Right lung (tissue), 2 donors: ENCODE measurements at regions not wholly inside any gene's neighbourhood (a gene's known extent, or its start where the extent isn't known, plus 50 kb on each side); places are given as distances from the start of the nearest gene placed in this dataset.
"Not testable (repeated sequence)": the region's sequence is repeated elsewhere in the genome, so short reads cannot be mapped to it uniquely, and the experiment has no call there.

Source experiments
- DNase-seq, 2 donors: peaks; one replicate each; pipeline ENCODE4 v3.0.0-alpha.2; 2013

DNA sequence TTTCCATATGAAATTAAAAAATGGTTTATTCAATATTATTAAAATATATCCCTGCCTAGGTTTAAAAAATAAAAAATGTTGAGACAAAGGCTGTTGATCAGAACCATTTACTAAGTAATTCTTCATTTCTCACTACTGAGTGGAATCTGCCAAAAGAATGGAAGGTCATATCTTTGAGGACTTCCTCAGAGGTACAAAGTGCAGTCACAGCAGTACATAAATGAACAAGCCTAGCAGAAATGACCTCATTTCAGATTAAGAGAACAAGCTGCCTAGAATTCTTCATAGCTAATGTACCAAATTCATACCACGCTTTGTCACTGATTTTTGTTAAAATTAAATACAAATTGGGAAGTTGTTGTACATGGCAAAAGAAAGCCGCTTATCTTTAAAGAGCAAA, 318.9 kb upstream of the TFPI start:
- DNase-seq, result no peak

DNA sequence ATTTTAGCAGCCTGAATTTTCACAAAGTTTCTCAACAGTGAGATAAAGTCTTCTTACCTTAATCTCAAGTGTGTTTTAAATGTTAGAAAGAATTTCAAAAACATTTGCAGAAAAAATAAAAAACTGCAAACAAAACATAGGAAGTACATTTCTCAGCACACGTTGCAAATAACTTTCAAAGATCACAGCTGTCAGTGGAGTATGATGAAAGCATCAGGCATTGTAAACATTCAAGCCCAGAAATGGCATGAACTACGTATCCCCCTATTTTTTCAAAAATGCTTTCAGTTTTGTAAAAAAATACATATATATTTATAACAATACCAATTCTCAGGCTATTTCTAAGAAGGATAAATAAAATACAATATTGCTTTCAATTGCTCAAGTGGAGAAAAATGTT, 320.6 kb upstream of the TFPI start:
- DNase-seq, result no peak

DNA sequence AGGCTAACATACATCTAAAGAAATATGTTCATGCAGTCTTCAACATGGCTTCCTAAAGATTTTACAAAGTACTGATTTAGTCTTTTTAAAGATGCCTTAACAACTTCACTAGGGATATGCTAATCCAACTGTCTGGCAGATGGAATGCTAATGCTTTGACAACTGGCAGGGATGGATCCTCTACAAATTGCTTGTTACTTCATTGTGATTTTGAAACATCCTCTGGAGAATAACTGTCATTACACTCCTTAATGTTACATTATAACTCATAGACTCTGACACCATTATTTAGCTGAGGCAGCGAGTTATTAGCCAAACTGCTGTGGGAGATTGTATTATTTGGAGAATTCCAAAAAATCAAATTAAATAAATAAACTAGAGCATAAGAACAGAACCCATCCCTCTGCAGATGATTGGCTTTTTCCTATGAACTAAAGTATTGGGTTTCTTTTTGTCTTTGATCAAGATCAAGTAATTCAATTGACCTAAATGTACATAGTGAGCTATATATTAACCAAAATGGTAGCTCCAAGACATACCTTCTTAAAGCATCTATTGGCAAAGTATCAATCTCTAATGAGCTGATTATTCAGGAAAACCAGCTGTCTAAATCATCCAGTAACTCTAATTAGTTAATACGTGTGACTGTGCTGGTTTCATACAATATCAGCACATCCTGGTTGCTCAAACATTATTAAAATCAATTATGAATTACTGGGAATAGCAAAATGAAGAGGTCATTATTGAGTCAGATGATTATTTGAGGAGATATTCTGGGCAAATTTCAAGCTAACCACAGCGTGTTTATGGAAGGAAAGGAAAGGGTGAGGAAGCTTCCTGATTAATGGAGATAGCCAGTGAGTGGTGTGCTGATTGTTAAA, 321.3 kb upstream of the TFPI start:
- peak; percentile 70 to 80 for DNase-seq

DNA sequence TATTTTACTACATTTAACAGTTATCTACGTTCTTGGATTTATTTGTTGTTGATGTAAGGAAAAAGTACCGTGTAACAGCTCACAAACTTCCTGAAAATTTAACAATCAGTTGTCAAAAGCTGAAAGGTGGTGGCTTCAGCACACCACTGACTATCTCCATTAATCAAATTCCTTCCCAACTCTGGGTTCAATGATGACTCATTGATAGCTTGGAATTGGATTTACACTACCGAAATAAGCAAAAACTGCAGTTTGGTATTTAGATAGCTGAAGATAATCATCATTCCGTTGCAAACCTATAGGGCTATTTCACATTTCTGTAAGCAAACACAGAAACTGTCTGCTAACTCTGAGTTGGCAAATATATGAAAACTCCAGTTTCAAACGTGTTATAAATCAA, 322.3 kb upstream of the TFPI start:
- no peak for DNase-seq

DNA sequence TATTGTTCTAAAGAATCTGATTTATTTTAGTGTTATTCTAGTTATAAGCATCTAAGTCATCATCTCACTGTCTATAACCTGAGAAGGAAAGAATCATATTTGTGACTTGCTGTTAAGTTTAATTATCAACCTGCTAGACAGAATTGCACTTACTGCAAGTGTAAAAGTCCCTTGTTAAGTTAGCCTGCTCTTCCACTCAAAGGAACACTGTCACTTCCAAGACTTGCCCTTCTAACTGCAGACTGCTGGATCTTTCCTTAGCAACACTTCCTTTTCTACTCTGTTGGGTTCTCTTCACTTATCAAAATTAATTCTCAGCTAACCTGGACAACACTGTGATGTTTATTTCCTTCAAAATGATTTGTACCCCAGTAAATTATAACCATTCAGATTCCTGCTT, 323.2 kb upstream of the TFPI start:
- DNase-seq, result no peak

DNA sequence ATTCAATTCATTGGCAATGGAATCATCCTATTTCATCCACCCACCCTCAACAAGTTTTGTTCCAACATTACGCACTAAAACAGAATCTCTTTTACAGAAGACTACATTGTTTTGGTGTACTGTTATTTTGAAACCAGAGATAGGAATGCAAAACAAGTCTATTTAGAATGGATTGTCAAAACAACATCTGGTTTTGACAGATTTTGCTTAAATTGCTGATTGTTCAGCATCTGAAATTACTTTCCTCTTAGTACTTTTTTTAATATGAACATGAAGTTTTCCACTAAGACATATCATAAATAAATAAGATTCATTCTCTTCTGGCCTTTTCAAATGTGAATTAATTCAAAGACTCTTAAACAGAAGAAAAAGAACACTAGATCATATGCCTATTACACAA, 323.9 kb upstream of the TFPI start:
- no peak for DNase-seq

DNA sequence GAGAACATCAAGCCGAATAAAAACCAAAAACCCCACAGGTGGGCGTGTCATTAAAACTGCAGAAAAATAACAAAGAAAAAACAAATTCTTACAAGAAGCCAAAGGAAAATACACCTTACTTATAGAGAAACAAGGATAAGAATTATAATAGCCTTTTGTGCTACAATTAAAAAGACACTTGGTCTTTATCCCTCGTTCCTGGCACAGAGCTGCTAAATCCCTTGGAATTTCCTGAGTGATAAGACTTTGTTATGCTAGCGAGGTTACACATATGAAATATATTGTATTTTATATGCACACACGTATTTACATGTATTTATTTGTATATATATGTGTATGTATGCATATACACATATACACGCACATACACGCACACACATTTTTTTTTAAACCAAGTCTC, 325.3 kb upstream of the TFPI start:
- no peak for DNase-seq

DNA sequence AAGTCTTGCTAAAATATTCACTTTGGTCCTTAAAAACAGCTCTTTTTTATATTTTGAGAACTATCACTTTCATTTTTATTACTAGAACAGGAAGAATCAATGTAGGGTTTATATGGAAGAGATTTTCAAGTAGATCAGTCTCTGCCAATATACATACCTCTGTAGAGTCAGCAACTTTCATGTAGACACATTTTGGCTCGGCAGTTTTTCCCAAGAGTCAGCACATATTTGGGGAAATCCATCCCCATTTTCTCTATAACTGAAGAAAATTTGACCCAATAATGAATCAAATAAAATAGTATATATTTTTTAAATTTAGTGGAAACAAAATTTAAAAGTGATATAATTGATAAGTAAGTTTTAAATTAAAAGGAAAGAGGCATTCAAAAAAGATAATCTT, 329.8 kb upstream of the TFPI start:
- no peak for DNase-seq

DNA sequence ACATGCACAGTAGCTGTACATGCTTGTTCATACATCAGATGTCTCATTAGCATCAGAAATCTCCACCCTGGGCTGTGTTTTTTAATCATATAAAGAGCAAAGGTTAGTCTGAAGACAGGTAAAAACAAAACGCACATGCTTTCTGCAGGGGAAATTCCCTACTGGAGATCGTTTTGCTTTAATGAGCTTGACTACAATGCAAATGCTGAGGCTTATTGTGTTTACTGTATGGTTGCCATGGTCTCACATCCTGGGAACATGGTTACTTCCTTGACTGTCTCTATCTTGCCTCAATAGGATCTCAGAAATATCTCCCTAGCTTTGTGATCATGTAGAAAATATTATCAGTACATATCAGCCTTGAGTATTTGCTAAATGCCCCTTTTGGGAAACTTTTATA, 336.5 kb upstream of the TFPI start:
- no peak for DNase-seq

DNA sequence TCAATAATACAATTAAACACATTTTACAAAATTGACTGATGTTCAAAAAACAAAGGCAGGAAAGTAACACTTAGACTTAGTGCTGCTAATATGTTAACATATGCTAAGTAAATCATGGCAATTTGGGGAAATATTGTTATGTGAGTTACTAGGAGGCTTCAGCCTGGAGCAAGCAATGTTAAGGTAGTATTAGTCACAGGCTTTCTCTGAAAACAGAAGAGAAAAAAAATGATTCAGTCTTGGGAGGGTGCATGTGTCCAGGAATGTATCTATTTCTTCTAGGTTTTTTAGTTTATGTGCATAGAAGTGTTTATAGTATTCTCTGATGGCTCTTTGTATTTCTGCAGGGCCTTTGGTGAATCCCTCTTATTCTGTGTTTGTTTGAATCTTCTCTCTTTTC, 345.8 kb upstream of the TFPI start:
- no peak for DNase-seq

DNA sequence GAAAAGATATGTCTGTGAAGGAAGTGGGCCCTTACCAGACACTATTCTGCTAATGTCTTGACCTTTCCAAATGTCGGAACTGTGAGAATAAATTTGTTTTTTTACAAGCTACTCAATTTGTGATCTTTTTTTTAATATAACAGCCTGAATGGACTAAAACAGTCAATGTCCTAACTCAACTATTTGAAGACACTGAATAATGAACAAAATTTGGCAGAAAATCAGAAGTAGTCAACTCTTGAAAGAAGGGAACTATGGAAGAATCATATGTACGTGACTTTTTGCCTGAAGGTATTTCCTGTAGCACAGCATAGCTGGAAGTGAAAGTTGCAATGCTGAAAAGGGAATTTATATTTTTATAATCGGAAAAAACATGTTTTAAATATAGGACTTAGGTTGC, 351.8 kb upstream of the TFPI start:
- no peak for DNase-seq

DNA sequence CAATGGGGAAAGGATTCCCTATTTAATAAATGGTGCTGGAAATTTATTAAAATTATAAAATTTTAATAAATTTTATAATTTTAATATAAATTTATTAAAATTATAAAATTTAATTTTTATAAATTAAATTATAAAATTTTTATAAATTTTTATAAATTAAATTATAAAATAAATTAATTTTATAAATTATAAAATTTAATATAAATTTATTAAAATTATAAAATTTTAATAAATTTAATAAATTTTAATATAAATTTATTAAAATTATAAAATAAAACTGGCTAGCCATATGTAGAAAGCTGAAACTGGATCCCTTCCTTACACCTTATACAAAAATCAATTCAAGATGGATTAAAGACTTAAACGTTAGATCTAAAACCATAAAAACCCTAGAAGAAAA, 356.7 kb upstream of the TFPI start:
- not testable (repeated sequence) for DNase-seq

DNA sequence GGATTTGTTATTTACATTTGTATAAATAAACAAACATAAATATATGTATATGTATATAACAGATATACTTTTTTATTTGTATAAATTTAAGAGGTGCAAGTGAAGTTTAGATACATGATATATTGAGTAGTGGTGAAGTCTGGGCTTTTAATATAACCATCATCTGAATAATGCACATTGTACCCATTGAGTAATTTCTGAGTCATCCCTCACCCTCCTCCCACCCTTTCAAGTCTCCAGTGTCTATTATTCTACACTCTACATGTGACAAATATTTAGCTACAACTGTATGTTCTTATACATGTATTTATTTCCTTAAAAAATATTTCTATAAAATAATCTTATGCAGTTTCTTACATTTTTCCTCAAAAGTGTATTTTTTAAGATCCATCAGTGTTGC, 358.7 kb upstream of the TFPI start:
- DNase-seq, result no peak

DNA sequence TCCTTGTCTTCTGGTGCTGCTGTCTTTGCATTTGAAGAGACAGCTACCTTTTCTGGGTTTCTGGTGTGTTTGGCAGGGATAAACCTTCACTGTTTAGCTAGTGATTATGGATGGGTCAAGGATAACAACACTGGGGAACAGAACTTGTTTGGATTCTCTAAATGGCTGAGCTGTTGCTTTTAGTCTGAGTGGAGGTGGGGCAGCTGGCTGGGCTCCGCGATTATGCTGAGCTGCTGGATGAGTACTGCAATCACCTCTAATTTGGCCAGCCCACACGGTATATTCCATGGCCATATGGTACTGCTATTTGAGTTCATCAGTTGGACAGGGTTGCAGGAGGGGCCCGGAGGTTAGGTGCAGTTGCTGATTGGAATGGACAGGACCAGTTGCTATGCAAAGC, 361.6 kb upstream of the TFPI start:
- no peak for DNase-seq

DNA sequence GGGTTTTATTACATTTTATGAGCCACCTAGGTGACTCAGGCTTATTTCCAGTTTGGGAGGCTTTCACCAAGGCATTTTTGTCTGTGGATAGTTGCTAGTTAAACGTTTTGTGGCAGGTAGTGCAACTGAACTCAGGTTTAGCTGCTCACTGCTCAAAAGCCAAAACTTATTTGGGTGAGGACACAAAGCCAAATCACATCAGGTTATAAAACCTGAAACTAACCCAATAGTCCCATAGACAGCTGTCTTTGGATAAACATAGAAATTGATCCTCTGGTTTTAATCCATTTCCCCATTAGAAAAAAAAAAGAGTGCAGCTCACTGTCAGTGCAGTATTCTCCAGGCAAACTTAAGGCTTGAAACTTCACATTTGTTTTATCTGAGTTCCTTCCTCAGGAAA, 362.6 kb upstream of the TFPI start:
- DNase-seq, result no peak

DNA sequence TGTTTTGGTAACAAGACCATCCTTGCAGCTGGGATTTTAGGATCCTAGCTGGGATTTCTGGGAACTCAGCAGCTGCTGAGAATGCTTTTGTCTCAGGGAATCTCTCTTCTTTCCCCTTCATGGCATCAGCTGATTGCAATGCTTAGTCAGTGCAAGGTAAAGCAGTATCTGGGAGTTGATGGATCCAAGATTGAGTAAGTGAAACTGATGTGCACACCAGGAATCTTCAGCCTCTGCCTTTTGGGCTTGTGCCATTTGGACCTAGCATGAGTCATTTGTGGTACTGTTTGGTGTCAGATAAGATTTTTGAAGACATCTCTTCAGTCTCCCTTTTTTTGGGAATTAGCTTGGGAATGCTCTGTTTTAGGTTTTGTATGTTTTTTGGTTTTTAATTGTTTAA, 363.3 kb upstream of the TFPI start:
- DNase-seq, result no peak

DNA sequence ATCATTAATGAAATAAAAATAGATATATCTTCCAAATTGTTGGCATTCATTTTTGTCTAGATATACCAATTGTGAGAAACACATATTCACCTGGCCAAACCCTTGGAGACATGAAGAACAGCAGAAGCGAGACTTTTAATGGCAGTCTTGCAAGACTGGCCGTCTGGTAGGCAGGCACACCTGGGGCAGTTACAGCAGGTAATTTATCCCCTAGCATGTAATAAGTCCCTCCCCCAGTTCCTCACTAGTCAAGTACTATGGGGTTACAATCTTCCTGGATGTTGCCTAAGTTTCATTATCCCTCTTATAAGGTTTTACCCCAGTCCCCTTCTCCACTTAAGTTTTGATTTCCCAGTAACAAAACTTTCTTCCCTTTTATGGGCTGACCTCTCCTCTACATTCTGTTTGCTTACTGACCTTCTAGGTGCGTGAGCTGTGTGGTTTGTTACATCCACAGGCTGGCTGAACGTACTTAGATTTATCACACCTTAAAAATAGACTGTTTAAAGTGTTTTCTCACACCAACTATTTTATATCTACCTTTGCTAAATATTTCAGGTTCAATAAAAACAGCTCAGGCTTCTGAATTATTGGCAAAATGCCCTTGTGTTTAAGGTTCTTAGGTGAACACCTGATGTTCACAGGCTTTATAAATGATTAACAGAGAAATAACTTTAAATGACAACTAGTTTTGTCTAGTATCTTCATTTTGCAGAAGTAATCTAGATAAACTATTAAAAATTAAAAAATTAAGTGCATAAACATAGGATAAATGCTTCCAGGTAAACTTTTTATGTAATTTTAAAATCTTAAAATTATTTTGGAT, 365.0 kb upstream of the TFPI start:
- no peak for DNase-seq

DNA sequence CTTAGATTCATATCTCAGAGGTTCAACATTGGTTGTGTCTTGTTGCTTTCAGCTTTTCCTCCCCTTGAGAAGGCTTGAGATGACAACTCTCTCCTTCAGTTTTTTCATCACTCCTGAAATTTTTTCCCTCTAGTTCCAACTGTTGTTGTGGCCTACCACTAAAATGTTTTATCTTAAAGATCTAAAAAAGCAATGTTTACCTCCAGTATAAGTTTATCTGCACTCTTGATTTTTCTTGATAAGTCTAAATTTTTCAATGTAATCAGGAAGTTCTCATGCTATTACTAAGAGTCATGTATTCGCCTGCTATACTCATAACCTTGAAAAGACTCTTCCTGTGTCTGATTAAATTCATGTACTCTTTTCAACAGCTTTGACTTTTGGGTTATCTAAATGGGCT, 366.3 kb upstream of the TFPI start:
- DNase-seq, result no peak

DNA sequence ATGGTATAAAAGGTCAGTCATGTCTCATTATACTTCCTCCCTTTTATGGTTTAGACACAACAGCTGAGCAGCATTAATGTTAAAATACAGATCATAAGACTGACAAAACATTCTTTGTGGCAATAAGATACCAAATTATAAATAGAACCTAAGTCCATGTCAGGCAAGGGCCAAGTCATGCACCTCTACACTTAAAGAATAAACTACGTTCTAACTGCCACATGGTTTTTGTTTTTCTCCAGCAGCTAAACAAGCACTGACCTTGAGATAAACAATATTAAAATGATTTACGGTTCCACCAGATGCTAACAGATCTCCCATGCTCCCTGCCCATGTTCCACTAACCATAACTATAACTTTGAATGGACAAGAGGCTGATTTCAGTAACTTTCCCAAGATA, 368.6 kb upstream of the TFPI start:
- DNase-seq, result no peak

DNA sequence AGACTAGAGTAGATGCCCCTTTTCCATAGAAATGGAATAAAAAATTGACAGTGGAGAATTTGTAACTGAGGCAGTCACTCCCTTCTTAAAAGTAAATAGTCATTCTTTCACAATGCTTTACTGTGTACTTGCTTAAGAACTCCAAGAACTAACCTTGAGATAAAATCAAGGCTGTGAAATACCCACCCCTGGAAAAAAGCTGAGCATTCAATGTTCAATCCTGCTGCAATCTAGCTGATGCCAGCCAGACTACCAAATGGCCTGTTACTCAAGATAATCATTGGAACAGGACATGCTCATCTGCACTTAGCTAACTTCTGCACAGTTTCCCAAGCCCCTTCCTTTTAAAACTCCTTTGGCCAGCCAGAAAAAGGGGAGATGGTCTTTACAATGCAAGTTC, 367.4 kb upstream of the GULP1 start:
- no peak for DNase-seq

DNA sequence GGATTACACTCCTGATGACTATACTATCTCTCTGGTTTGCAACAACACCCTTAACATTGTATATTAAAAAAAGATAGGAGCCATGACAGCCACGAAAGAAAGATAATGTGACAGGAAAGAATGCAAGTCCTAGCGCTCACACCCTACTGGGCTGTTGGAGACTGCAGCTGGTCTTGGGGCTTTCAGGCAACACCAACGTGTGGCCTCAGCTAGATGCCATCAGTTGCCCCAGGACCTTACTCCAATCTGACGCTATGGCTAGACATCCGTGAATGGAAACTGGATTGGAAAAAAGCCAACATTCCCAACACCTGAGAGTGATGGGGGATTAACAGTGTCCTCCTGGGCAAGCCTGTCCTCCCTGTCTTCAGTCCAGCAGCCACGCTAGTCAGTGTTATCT, 357.4 kb upstream of the GULP1 start:
- DNase-seq, result no peak

DNA sequence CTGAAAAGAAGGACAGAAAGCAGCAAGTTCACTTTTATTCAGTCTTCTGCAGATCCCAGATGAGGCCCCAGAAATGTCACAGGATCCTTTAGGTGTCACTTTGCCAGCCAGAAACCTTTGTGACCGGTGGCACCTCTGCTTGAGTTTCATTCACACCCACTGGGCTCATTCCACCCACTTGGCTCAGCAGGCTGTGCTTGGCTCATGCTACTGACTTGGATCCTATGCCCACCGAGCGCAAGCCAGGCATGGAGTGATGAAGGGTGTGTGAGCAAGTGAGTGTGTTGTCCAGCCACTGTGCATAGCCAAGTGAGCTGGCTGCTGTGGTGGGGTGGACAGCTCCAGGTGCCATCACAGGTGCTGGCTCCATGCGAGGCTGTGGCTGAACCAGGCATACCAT, 357.0 kb upstream of the GULP1 start:
- DNase-seq, result no peak

DNA sequence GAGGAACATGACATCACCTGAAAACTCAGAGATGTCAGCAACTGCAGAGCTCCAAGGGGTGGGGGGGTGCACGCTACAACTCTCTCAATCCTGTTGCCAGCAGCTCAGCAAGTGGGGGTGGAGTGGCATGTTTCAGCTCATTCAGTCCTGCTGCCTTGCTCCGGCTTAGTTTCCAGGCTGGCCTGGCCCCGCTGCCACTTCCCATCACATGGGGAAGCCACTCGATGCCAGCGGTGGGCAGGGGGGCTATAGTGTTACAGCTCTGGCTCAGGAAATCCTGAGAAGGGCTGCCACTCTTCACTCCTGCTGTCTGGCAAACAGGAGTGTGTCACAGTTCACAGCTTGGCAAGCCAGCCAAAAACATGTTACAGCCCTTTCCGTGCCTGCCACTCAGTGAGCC, 356.5 kb upstream of the GULP1 start:
- no peak for DNase-seq

DNA sequence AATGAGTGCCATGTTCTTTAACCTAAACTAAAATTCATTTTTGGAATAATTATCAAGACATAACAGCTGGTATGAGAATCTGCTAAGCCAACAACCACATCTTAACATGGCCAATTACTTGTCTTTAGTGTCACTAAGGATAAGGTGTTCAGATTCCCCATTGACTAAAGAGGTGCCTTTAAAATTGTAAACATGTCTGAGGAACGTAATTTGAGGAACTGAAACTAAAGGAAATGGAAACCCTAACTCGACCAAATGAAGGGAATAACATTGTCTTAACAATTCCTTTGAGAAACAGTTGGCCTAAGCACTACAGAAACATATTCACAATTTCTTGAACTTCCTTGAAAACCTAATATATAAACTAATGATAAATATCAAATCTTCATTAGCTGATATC, 355.4 kb upstream of the GULP1 start:
- no peak for DNase-seq
